MCF 10A (cell line): ENCODE measurements at regions not wholly inside any gene's neighbourhood (a gene's known extent, or its start where the extent isn't known, plus 50 kb on each side); places are given as distances from the start of the nearest gene placed in this dataset.

Experiments used
- BruUV-seq: library from RNA; stranded (reverse); fragments of 400-500 nt; replicated peaks from 2 replicates; lab custom pipeline; 2021; lab: Mats Ljungman, UMichigan
- CTCF ChIA-PET: fragments of 300-600 bp; sonication (Branson Sonifier 250); formaldehyde crosslinking; extraction: SDS; loops from one replicate; lab custom pipeline; 2021; ENCODE audit warnings: antibody characterized with exemption, inconsistent platforms; lab: Yijun Ruan, JAX
- POLR2A ChIA-PET: fragments of 300-600, 350-650 bp; sonication (Branson Sonifier 250); formaldehyde crosslinking; extraction: SDS; loops from one replicate; lab custom pipeline; 2020; ENCODE audit warnings: antibody characterized with exemption, inconsistent platforms; lab: Yijun Ruan, JAX
- DNase-seq: peaks from one replicate; pipeline ENCODE4 v3.0.0-alpha.2; 2018; ENCODE audit not compliant: unreplicated experiment
- H3K27ac Mint-ChIP-seq: one replicate; pipeline ENCODE4 v1.8.0; 2022; ENCODE audit warnings: mild to moderate bottlenecking, low read depth, mixed read lengths; ENCODE audit not compliant: unreplicated experiment
- H3K27me3 Mint-ChIP-seq: one replicate; pipeline ENCODE4 v1.8.0; 2022; ENCODE audit warnings: mixed read lengths; ENCODE audit not compliant: insufficient read depth, unreplicated experiment
- H3K36me3 Mint-ChIP-seq: one replicate; pipeline ENCODE4 v1.8.0; 2022; ENCODE audit warnings: mild to moderate bottlenecking, moderate library complexity, mixed read lengths; ENCODE audit not compliant: insufficient read depth, unreplicated experiment
- H3K4me1 Mint-ChIP-seq: one replicate; pipeline ENCODE4 v1.8.0; 2022; ENCODE audit warnings: mixed read lengths; ENCODE audit not compliant: insufficient read depth, unreplicated experiment
- H3K4me3 Mint-ChIP-seq: one replicate; pipeline ENCODE4 v1.8.0; 2022; ENCODE audit warnings: mild to moderate bottlenecking, moderate library complexity, mixed read lengths; ENCODE audit not compliant: unreplicated experiment
- H3K9me3 Mint-ChIP-seq: one replicate; pipeline ENCODE4 v1.8.0; 2022; ENCODE audit warnings: mixed read lengths; ENCODE audit not compliant: unreplicated experiment
- CTCF ChIP-seq: fragments of 200-600 bp; IDR thresholded peaks from one replicate; pipeline ENCODE4 v1.8.0; 2022; ENCODE audit warnings: antibody characterized with exemption, mild to moderate bottlenecking; ENCODE audit not compliant: unreplicated experiment
- intact Hi-C: fragments of 100-400 bp; cut with micrococcal nuclease; formaldehyde crosslinking; loops from 2 replicates; pipeline ENCODE4 v1.14.1; 2022

- Mint-ChIP-seq H3K9me3 (peaks cover 8% of the 10 kb centered on the region), H3K4me1 (peaks cover 12% of the 10 kb centered on the region), H3K36me3 (no peaks in the 10 kb centered on the region), H3K27me3 (no peaks in the 10 kb centered on the region), H3K4me3 (no peak overlapping the region), H3K27ac (no peak overlapping the region)
- intact Hi-C loops, result no loop called here
- no TSS peak for BruUV-seq
- no peak for TF ChIP-seq CTCF
- ChIA-PET CTCF (no interaction called here), POLR2A (no interaction called here)
- no peak for DNase-seq
These were observed 1346.8 kb upstream of the CELF2 start for GRCh38 chr10:9670911-9671310.

DNA sequence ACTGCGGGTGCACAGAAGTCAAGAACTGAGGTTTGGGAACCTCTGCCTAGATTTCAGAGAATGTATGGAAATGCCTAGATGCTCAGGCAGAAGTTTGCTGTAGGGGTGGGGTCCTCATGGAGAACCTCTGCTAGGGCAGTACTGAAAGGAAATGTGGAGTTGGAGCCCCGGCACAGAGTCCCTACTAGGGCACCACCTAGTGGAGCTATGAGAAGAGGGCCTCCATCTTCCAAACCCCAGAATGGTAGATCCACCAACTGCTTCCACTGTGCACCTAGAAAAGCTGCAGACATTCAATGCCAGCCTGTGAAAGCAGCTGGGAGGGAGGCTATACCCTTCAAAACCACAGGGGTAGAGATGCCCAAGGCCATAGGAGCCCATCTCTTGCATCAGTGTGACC, 1336.0 kb upstream of the CELF2 start:
- peaks cover 19% of the 10 kb centered on the region for H3K9me3 Mint-ChIP-seq
- POLR2A ChIA-PET, result no interaction called here
- intact Hi-C loops, result no loop called here
- H3K36me3 Mint-ChIP-seq, result no peaks in the 10 kb centered on the region
- H3K4me3 Mint-ChIP-seq, result no peak overlapping the region
- no peak for DNase-seq
- CTCF ChIA-PET, result interaction anchor here (0.7 kb wide), 1 partner anchor 385 kb away, joined by 3 read pairs; no protein-coding TSS in a partner anchor
- H3K27ac Mint-ChIP-seq, result no peak overlapping the region
- no peak for TF ChIP-seq CTCF
- H3K27me3 Mint-ChIP-seq, result no peaks in the 10 kb centered on the region
- no TSS peak for BruUV-seq
- no peaks in the 10 kb centered on the region for H3K4me1 Mint-ChIP-seq

GRCh38 chr10:9682802-9683201, 1334.9 kb upstream of the CELF2 start:
- intact Hi-C loops, result no loop called here
- Mint-ChIP-seq H3K27ac (no peak overlapping the region), H3K36me3 (no peaks in the 10 kb centered on the region), H3K4me3 (no peak overlapping the region), H3K4me1 (no peaks in the 10 kb centered on the region), H3K27me3 (no peaks in the 10 kb centered on the region), H3K9me3 (peaks cover 19% of the 10 kb centered on the region)
- no peak for DNase-seq
- no TSS peak for BruUV-seq
- ChIA-PET POLR2A (no interaction called here), CTCF (no interaction called here)
- no peak for TF ChIP-seq CTCF

GRCh38 chr10:9684186-9684585, 1333.5 kb upstream of the CELF2 start:
- no TSS peak for BruUV-seq
- POLR2A ChIA-PET, result no interaction called here
- TF ChIP-seq CTCF, result no peak
- H3K9me3 Mint-ChIP-seq, result peaks cover 15% of the 10 kb centered on the region
- no peaks in the 10 kb centered on the region for H3K4me1 Mint-ChIP-seq
- H3K27ac Mint-ChIP-seq, result no peak overlapping the region
- no peak overlapping the region for H3K4me3 Mint-ChIP-seq
- no peaks in the 10 kb centered on the region for H3K27me3 Mint-ChIP-seq
- no peak for DNase-seq
- CTCF ChIA-PET, result no interaction called here
- intact Hi-C loops, result no loop called here
- H3K36me3 Mint-ChIP-seq, result no peaks in the 10 kb centered on the region
